ENCODE measurements at regions not wholly inside any gene's neighbourhood (a gene's known extent, or its start where the extent isn't known, plus 50 kb on each side); places are given as distances from the start of the nearest gene placed in this dataset.

DNA sequence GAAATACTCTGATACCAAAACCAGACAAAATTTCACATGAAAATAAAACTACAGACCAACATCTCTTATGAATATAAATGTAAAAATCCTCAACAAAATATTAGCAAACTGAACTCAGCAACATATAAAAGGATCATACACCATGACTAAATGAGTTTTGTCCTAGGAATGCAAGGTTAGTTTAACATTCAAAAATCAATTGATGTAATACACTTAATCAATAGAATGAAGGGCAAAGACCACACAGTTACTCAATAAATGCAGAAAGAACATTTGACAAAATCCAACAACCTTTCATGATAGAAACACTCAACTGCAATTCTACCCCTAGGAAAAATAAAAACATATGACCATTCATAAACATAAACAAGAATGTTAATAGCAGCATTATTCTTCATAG lies 50.2 kb upstream of the DCTD start:
- Mint-ChIP-seq H3K9me3 (ENCODE audit: unreplicated experiment) (no peaks in the 10 kb centered on the region), H3K4me3 (ENCODE audit: unreplicated experiment) (no peak overlapping the region), H3K27me3 (ENCODE audit: insufficient read depth, unreplicated experiment) (no peaks in the 10 kb centered on the region), H3K36me3 (ENCODE audit: insufficient read depth, unreplicated experiment) (no peaks in the 10 kb centered on the region), H3K27ac (ENCODE audit: low read depth, unreplicated experiment) (no peak overlapping the region), H3K4me1 (ENCODE audit: insufficient read depth, unreplicated experiment) (peaks cover 5% of the 10 kb centered on the region)
- ChIA-PET CTCF (interaction anchor here (0.6 kb wide), 1 partner anchor 295 kb away, joined by 4 read pairs; no protein-coding TSS in a partner anchor), POLR2A (no interaction called here)
- intact Hi-C loops (cut with micrococcal nuclease) = no loop called here
- no TSS peak for BruUV-seq (replicated peaks)
- TF ChIP-seq, protein P1, sequence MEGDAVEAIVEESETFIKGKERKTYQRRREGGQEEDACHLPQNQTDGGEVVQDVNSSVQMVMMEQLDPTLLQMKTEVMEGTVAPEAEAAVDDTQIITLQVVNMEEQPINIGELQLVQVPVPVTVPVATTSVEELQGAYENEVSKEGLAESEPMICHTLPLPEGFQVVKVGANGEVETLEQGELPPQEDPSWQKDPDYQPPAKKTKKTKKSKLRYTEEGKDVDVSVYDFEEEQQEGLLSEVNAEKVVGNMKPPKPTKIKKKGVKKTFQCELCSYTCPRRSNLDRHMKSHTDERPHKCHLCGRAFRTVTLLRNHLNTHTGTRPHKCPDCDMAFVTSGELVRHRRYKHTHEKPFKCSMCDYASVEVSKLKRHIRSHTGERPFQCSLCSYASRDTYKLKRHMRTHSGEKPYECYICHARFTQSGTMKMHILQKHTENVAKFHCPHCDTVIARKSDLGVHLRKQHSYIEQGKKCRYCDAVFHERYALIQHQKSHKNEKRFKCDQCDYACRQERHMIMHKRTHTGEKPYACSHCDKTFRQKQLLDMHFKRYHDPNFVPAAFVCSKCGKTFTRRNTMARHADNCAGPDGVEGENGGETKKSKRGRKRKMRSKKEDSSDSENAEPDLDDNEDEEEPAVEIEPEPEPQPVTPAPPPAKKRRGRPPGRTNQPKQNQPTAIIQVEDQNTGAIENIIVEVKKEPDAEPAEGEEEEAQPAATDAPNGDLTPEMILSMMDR (IDR thresholded peaks at IDR 0.05; ENCODE audit: unreplicated experiment) = no peak
- no peak for DNase-seq (ENCODE audit: unreplicated experiment)
